Transverse colon (tissue), 3 donors: ENCODE measurements at regions not wholly inside any gene's neighbourhood (a gene's known extent, or its start where the extent isn't known, plus 50 kb on each side); places are given as distances from the start of the nearest gene placed in this dataset.

ENCODE experiments used
- CTCF ChIP-seq, 5 experiments: fragments of 200-600 bp in 3 of 5; fragments of 450-650 bp in 2 of 5; sonication (generic) in 3 of 5; IDR thresholded peaks; 1 replicate in 2 of 5; 2 replicates in 3 of 5; pipeline ENCODE4 v1.5.1; 2016 to 2017; ENCODE audit warnings: antibody characterized with exemption in 5 of 5, inconsistent platforms in 3 of 5, mild to moderate bottlenecking in 2 of 5, moderate library complexity in 1 of 5
- POLR2A ChIP-seq: fragments of 450-650 bp; IDR thresholded peaks from one replicate; pipeline ENCODE4 v1.6.1; 2016; ENCODE audit warnings: antibody characterized with exemption, mild to moderate bottlenecking, moderate library complexity

DNA sequence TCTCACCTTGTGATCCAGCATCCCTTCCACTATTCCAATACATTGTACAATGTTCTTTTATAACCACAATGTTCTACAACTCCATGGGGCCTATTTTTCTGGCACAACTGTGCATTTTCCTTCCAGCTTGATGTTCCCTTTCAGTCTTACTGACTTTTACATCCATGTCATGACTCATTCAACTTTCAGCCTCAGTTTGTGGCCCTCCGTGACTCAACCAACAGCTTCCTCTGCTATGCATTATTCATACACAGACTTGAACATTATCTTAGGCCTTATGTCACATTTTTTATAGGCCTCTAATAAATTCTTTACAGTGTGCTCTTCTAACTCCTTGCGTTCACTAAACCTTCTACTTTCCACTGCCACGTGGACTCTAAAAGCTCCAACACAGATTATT lies 119.4 kb upstream of the PRMT6 start:
- TF ChIP-seq POLR2A, result no peak
- TF ChIP-seq CTCF (IDR thresholded peaks at IDR 0.05), result no peak
